Liver (tissue), 8 donors: ENCODE measurements at regions not wholly inside any gene's neighbourhood (a gene's known extent, or its start where the extent isn't known, plus 50 kb on each side); places are given as distances from the start of the nearest gene placed in this dataset.

Experiments
- DNase-seq: peaks from one replicate; pipeline ENCODE4 v3.0.0-alpha.2; 2017; ENCODE audit warnings: low spot score
- H3K27ac ChIP-seq, 2 donors: one replicate each; pipeline ENCODE4 v1.7.0; 2013; ENCODE audit warnings: inconsistent platforms in 2 of 2, low read length in 2 of 2, control low read depth in 1 of 2, low read depth in 1 of 2, mild to moderate bottlenecking in 1 of 2
- H3K27me3 ChIP-seq, 4 donors: one replicate each; pipeline versions ENCODE4 v1.6.1 to v1.7.0; 2013; ENCODE audit warnings: low read length in 3 of 4, inconsistent platforms in 1 of 4, mild to moderate bottlenecking in 1 of 4, moderate library complexity in 1 of 4; ENCODE audit not compliant: control insufficient read depth in 4 of 4, insufficient read depth in 4 of 4
- H3K36me3 ChIP-seq, 4 donors: one replicate each; pipeline versions ENCODE4 v1.6.1 to v1.7.0; 2013; ENCODE audit warnings: low read length in 3 of 4, mild to moderate bottlenecking in 3 of 4, low read depth in 1 of 4, moderate library complexity in 1 of 4; ENCODE audit not compliant: control insufficient read depth in 4 of 4, insufficient read depth in 3 of 4
- H3K4me1 ChIP-seq, 4 donors: one replicate each; pipeline versions ENCODE4 v1.6.1 to v1.7.0; 2013; ENCODE audit warnings: low read length in 3 of 4, mild to moderate bottlenecking in 3 of 4, moderate library complexity in 1 of 4; ENCODE audit not compliant: control insufficient read depth in 4 of 4, insufficient read depth in 4 of 4
- H3K4me3 ChIP-seq, 3 donors: one replicate each; pipeline versions ENCODE4 v1.6.1 to v1.7.0; 2013; ENCODE audit warnings: low read length in 3 of 3, control low read depth in 1 of 3, low read depth in 1 of 3, mild to moderate bottlenecking in 1 of 3
- H3K9ac ChIP-seq, 2 donors: one replicate each; pipeline ENCODE4 v1.7.0; 2013; ENCODE audit warnings: low read length in 2 of 2, mild to moderate bottlenecking in 2 of 2, moderate library complexity in 2 of 2, control low read depth in 1 of 2, low read depth in 1 of 2
- H3K9me3 ChIP-seq, 4 donors: one replicate each; pipeline versions ENCODE4 v1.6.1 to v1.7.0; 2013; ENCODE audit warnings: low read length in 3 of 4; ENCODE audit not compliant: control insufficient read depth in 4 of 4
- FOXA1 ChIP-seq: IDR thresholded peaks from 2 replicates; pipeline ENCODE4 v1.6.1; 2016; ENCODE audit warnings: antibody characterized with exemption
- FOXA2 ChIP-seq: IDR thresholded peaks from 2 replicates; pipeline ENCODE4 v1.6.1; 2016; ENCODE audit warnings: antibody characterized with exemption
- GABPA ChIP-seq, 2 donors: IDR thresholded peaks in 1 of 2; conservative IDR thresholded peaks in 1 of 2; 2 replicates each; pipeline ENCODE4 v1.6.1; 2016; ENCODE audit warnings: antibody characterized with exemption in 2 of 2, mild to moderate bottlenecking in 1 of 2, moderate library complexity in 1 of 2
- HNF4A ChIP-seq, 2 donors: conservative IDR thresholded peaks; 2 replicates each; pipeline ENCODE4 v1.6.1; 2016; ENCODE audit warnings: antibody characterized with exemption in 2 of 2, mild to moderate bottlenecking in 2 of 2
- HNF4G ChIP-seq: IDR thresholded peaks from 2 replicates; pipeline ENCODE4 v1.6.1; 2016; ENCODE audit warnings: antibody characterized with exemption
- JUND ChIP-seq, 2 donors: IDR thresholded peaks; 2 replicates each; pipeline ENCODE4 v1.6.1; 2016; ENCODE audit warnings: antibody characterized with exemption in 2 of 2
- NR2F2 ChIP-seq: IDR thresholded peaks from 2 replicates; pipeline ENCODE4 v1.6.1; 2016; ENCODE audit warnings: antibody characterized with exemption
- RAD21 ChIP-seq, 2 donors: IDR thresholded peaks; 2 replicates each; pipeline ENCODE4 v1.6.1; 2016; ENCODE audit warnings: antibody characterized with exemption in 2 of 2, mild to moderate bottlenecking in 2 of 2
- RXRA ChIP-seq, 2 donors: IDR thresholded peaks; 2 replicates each; pipeline ENCODE4 v1.6.1; 2017 to 2018; ENCODE audit warnings: antibody characterized with exemption in 2 of 2, mild to moderate bottlenecking in 1 of 2
- SP1 ChIP-seq: IDR thresholded peaks from 2 replicates; pipeline ENCODE4 v1.6.1; 2018; ENCODE audit warnings: antibody characterized with exemption, mild to moderate bottlenecking
- TAF1 ChIP-seq: conservative IDR thresholded peaks from 2 replicates; pipeline ENCODE4 v1.6.1; 2016; ENCODE audit warnings: antibody characterized with exemption, mild to moderate bottlenecking
- YY1 ChIP-seq: IDR thresholded peaks from 2 replicates; pipeline ENCODE4 v1.6.1; 2016; ENCODE audit warnings: antibody characterized with exemption, mild to moderate bottlenecking
- WGBS: extraction: QIAGEN DNeasy Blood & Tissue Kit; methylation state at CpG from one replicate; pipeline ENCODE4 v1.1.7; 2013; 5-methylcytosine and 5-hydroxymethylcytosine counted together
- TF ChIP-seq, protein P1 (sequence below): IDR thresholded peaks from 2 replicates; pipeline ENCODE4 v1.6.1; 2016; ENCODE audit warnings: antibody characterized with exemption
- TF ChIP-seq, protein P2 (sequence below): fragments of 150-350 bp; IDR thresholded peaks from 2 replicates; pipeline ENCODE4 v1.5.1; 2017; ENCODE audit warnings: improper control_type of control experiment, low read depth, low read length; ENCODE audit not compliant: missing input control
- TF ChIP-seq, protein P3 (sequence below): IDR thresholded peaks from 2 replicates; pipeline ENCODE4 v1.6.1; 2016; ENCODE audit warnings: antibody characterized with exemption
- TF ChIP-seq, protein P4 (sequence below): IDR thresholded peaks from 2 replicates; pipeline ENCODE4 v1.6.1; 2016; ENCODE audit warnings: antibody characterized with exemption
- donor health status: healthy.
- donor health status: healthy.
- donor health status: healthy.
- donor health status: healthy.
- donor health status: healthy.

DNA sequence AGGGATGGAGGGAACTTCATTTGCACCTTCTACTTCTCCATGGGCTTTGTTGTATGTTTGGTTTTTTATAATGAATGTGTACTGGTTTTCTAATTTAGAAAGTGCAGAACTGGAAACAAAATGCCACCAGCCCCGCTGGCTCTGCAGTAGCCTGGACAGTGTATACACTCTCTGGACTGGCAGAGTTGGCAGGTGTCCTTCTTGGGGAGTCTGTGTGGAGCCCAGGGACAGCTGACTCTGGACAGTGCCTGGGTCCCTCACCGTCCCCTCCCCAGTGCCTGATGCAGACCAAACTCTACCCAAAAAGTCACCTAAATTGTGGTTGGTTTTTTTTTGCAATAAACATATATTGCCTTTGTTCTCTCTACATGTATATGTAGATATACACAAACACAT lies 91.0 kb downstream of the SLC2A10 start:
- Histone ChIP-seq H3K27me3 (no peaks in the 10 kb centered on the region), H3K4me1 (no peaks in the 10 kb centered on the region), H3K9me3 (no peaks in the 10 kb centered on the region), H3K27ac (no peak overlapping the region), H3K9ac (no peak overlapping the region), H3K4me3 (no peak overlapping the region), H3K36me3 (no peaks in the 10 kb centered on the region)
- DNase-seq: no peak
- 84% methylated on average over 2 of the region's 2 CpGs for WGBS
- no peak for TF ChIP-seq JUND (IDR thresholded peaks at IDR 0.05)
- TF ChIP-seq, protein P1, sequence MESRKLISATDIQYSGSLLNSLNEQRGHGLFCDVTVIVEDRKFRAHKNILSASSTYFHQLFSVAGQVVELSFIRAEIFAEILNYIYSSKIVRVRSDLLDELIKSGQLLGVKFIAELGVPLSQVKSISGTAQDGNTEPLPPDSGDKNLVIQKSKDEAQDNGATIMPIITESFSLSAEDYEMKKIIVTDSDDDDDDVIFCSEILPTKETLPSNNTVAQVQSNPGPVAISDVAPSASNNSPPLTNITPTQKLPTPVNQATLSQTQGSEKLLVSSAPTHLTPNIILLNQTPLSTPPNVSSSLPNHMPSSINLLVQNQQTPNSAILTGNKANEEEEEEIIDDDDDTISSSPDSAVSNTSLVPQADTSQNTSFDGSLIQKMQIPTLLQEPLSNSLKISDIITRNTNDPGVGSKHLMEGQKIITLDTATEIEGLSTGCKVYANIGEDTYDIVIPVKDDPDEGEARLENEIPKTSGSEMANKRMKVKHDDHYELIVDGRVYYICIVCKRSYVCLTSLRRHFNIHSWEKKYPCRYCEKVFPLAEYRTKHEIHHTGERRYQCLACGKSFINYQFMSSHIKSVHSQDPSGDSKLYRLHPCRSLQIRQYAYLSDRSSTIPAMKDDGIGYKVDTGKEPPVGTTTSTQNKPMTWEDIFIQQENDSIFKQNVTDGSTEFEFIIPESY: no peak
- TF ChIP-seq RAD21 (IDR thresholded peaks at IDR 0.05): no peak
- TF ChIP-seq FOXA1: no peak
- no peak for TF ChIP-seq GABPA (IDR thresholded peaks at IDR 0.05 in 1 of 2, conservative IDR thresholded peaks at IDR 0.05 in 1 of 2)
- no peak for TF ChIP-seq SP1
- TF ChIP-seq, protein P2, sequence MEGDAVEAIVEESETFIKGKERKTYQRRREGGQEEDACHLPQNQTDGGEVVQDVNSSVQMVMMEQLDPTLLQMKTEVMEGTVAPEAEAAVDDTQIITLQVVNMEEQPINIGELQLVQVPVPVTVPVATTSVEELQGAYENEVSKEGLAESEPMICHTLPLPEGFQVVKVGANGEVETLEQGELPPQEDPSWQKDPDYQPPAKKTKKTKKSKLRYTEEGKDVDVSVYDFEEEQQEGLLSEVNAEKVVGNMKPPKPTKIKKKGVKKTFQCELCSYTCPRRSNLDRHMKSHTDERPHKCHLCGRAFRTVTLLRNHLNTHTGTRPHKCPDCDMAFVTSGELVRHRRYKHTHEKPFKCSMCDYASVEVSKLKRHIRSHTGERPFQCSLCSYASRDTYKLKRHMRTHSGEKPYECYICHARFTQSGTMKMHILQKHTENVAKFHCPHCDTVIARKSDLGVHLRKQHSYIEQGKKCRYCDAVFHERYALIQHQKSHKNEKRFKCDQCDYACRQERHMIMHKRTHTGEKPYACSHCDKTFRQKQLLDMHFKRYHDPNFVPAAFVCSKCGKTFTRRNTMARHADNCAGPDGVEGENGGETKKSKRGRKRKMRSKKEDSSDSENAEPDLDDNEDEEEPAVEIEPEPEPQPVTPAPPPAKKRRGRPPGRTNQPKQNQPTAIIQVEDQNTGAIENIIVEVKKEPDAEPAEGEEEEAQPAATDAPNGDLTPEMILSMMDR: no peak

DNA sequence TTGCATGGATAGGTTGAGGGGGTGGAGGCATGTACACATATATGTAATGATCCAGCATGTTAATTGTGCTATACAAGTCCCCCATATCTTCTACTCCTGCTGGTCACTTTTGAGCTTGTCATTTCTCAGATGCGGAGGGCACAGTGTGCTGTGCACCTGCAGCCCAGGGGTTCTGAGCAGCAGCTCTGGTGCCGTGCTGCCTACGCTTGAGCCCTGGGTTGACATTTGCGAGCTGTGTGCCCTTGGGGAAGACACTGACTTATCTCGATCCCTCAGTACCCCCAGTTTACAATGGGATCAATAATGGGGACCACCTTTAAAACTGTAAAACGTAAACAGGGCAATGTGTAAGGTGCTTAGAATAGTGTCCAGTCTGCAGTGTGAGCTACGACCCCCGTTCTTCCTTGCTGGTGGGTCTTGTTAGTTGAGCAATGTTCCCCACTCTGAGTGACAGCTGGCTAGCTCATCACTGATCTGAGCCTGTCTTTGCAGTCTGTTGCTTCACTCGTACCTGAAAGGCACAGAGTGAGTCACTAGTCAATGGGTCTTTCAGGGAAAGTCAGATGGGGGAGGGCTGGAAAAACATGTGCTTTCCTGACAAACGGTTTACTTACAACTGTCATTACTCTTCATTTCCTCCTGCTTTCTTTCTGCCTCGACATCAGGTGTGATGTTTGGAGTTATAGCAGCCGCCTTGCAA lies 91.7 kb downstream of the SLC2A10 start:
- H3K27me3 ChIP-seq: no peaks in the 10 kb centered on the region
- WGBS: 70% methylated on average over 12 of the region's 12 CpGs
- H3K27ac ChIP-seq: no peak overlapping the region
- H3K9ac ChIP-seq: no peak overlapping the region
- TF ChIP-seq RAD21 (IDR thresholded peaks at IDR 0.05) (no peak), FOXA1 (no peak)
- TF ChIP-seq, protein P2: no peak
- H3K4me3 ChIP-seq: no peak overlapping the region
- no peaks in the 10 kb centered on the region for H3K36me3 ChIP-seq
- H3K4me1 ChIP-seq: peaks cover 0 to under 1% (median under 1%) of the 10 kb centered on the region in 4 donors
- H3K9me3 ChIP-seq: no peaks in the 10 kb centered on the region
- no peak for DNase-seq

DNA sequence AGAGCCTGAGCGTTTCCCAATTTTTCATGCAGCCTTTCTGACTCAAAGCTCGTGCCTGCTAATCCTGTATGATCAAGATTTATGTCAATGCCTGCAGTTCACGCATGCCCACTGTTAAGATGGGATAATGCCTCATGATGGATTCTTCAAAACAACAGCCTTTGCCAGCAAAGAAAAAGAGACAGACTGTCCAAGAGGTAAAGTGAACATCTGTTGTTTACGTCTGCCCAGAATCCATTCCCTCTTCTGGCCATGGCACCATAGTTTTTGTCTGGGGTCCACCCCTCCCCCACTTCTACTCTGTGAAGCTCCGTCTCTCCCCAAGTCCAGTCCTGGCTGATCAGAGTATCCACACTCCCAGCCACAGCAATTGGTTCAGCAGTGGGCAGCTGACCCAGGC lies 91.9 kb upstream of the EYA2 start:
- no peak overlapping the region for H3K9ac ChIP-seq
- no peaks in the 10 kb centered on the region for H3K36me3 ChIP-seq
- 86% methylated on average over 5 of the region's 5 CpGs for WGBS
- H3K4me1 ChIP-seq: peaks cover 0 to 16% (median 14%) of the 10 kb centered on the region in 4 donors
- H3K27ac ChIP-seq: no peak overlapping the region
- H3K4me3 ChIP-seq: no peak overlapping the region
- no peaks in the 10 kb centered on the region for H3K27me3 ChIP-seq
- H3K9me3 ChIP-seq: no peaks in the 10 kb centered on the region
- no peak for DNase-seq
- TF ChIP-seq HNF4A (conservative IDR thresholded peaks at IDR 0.05): no peak
- TF ChIP-seq NR2F2: no peak
- no peak for TF ChIP-seq FOXA1
- TF ChIP-seq HNF4G: no peak
- TF ChIP-seq RXRA (IDR thresholded peaks at IDR 0.05): no peak
- TF ChIP-seq TAF1: no peak
- no peak for TF ChIP-seq SP1
- TF ChIP-seq, protein P3, sequence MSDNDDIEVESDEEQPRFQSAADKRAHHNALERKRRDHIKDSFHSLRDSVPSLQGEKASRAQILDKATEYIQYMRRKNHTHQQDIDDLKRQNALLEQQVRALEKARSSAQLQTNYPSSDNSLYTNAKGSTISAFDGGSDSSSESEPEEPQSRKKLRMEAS: no peak
- TF ChIP-seq, protein P4, sequence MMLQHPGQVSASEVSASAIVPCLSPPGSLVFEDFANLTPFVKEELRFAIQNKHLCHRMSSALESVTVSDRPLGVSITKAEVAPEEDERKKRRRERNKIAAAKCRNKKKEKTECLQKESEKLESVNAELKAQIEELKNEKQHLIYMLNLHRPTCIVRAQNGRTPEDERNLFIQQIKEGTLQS: no peak
- TF ChIP-seq, protein P2: no peak
- TF ChIP-seq JUND (IDR thresholded peaks at IDR 0.05): no peak
- TF ChIP-seq YY1: no peak
- no peak for TF ChIP-seq FOXA2
